Renal cortical epithelial cell (primary cell): ENCODE measurements at regions not wholly inside any gene's neighbourhood (a gene's known extent, or its start where the extent isn't known, plus 50 kb on each side); places are given as distances from the start of the nearest gene placed in this dataset.
"Not testable (repeated sequence)": the region's sequence is repeated elsewhere in the genome, so short reads cannot be mapped to it uniquely, and the experiment has no call there.

Source experiments
- DNase-seq: peaks from one replicate; pipeline ENCODE4 v3.0.0-alpha.2; 2011; ENCODE audit warnings: low read depth

DNA sequence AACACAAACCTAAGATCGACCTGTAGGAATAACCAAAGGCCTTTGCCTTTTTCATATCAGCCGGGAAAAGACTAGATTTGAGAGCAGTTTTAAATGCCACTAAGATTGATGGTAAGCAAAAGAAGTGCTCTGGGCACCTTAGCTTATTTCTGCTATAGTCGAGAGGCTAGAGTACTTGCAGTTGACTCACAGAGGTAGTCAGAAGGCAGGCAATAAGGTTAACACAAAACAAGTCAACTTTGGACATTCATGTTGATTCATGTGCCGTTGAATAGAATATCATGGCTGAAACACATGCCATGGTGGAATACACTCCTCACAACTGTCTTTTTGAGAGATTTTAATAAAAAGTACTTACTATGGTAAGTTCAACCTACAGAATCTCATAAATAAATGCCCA lies 507.6 kb downstream of the ZEB2 start:
- no peak for DNase-seq

DNA sequence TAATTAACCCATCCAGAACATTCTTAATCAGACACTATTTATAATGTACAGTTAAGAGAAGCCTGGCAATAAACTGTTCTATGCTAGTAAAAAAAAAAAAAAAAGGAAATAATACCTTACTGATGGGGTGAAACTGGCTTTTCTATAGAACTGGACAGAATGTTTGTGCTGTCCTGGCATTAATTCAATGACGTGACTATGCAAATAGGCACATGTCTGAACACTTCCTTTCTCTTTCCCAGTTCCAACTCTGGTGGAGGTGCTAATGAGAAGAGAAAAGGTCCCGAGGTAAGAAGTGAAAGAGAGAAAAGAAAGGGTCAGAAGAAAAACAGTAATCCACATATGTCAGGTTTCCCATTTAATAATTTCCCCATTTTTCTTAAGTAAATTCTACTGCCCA lies 508.4 kb downstream of the ZEB2 start:
- no peak for DNase-seq

DNA sequence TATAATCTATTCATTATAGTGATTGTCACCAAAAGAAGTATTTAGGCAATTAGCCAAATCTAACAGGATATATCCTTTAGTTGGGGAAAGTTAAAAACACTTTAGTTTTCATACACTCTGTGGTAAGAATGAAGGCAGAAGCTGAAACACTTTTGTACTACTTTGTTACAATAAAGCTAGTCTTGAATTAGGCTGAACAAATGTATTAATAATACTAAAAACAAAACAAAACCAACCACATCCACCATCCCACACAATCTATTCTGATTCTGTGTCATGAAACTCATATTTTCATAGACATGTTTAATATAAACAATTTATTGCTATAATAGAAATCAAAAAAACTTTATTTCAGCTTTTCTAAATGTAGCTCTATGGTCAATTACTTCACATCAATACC lies 508.8 kb downstream of the ZEB2 start:
- DNase-seq, result no peak

DNA sequence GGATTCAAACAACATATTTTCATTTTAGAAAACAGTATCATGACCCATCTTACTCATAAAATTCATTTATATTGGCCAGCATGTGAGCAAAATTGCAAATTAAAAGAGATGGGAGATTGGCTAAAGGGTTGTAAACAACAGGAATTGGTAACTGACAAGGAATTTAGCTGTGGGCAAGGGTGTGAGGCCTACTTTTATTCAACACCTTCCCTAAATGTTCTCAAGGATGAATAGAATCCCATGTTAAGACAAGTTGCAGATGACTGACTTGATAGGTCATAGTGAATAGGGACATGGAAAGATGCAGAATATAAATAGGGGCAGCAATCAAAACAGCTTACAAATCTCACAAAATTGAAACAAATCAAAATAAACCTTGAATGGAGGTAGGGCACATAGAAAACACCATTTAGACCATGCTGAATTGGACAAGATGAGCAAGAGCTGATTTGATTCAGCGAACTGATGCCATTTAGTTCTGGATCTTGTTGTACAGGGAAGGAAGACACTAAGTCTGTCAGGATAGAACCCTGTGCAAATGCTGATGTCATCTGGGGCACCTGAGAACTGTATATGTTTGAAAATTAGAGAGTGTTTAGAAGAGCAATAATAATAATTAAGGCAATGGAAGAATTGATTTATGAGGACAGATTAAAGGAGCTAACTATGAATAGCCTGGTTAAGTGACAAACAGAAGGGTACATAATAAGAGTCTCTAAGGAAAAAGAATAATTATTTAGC lies 509.7 kb downstream of the ZEB2 start:
- DNase-seq, result no peak

DNA sequence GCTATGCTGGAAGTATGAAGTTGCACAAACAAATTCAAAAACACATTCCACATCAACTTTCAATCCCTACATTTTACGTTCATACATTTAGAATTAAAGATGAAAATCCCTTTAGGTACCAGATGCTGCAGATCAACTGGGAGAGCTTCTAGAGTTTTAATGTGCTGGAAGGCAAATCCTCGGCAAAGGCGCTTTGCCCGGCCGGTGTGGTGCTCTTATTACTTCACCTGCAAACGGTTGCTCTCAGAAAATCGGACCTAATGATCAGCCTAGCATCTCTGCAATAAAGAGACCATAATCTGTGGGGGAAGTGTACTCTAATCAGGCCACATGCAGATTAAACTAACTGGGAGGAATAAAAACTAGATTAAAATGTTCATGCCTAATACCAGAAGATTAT lies 513.8 kb downstream of the ZEB2 start:
- no peak for DNase-seq

DNA sequence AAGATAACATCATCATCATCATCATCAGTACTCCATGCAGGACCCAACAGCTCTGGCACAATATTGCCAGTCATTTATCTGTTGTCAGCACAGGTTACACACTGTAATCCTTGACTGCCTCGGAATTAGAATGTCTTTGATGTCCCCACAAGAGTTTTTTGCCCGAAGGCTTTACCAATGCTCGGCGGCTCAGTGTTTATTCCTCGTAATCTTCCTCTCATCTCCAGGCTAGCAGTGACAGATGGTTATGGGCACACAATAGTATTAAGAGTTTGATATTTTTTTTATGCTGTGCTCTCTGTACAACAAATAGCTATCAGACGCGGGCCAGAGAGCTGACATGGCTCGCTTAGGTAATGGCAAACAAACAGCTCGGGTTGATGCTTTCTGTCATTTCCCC lies 515.2 kb downstream of the ZEB2 start:
- no peak for DNase-seq

DNA sequence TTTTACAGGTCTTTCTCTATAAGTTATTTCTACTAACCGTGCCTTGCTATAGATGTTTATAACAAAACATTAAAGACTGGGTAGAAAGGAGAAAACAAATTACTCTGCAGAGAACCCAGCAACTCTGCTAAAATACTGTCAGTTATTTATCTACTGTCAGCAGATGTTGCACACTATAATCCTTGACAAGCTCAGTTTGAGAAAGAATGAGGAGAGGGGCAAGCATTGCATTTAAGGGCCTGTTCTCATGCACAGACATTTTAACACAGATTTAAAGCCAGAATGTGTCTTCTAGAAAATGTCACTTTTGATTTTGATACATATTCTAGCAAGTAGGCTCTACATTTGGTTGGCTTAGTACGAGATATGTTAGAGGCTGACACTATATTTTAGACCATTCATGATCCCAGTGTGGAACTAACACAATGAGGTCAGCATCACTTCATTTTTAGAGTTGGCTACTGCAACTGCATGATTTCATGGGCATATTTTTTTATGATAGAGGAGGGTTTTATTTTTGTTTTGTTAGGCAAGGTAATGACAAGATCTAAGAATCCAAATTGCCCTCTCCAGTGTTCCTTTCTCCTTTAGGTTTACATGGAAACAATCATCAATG lies 516.4 kb downstream of the ZEB2 start:
- no peak for DNase-seq

DNA sequence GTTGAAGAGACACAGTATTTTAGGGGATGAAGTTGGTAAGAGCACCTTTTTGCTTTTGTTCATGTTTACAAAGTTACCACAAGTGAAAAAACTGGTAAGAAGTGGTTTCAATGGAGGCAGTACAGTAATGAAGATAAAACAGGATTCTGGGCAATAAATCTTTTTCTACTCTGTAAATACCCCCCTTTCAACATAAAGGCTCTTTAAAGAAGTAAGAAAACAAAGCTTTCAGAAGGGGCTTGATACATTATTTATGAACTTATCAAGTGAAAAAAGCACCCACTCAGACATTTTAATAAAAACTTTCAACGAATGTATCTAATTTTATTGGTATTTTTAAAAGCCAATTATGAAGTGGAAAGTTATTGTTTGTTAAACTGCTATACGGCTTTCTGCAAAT lies 522.9 kb downstream of the ZEB2 start:
- no peak for DNase-seq

DNA sequence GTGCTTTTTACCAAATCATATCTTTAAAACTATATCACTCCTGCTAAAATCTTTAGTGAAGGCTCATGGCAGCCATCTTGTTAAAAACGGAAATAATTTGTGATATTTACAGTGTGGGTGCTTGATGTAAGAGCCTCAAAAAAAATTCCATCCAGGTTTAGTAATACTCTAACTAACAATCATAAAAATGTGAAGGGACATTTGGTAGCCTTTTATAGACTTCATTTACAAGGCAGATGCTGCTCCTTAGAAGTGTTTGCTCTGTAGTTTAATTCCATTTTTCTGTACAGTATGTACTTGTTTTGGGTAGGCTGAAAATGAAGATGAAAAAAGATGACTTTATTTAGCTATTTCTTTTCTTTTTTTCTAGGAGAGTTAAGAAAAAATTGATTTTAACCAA lies 525.0 kb downstream of the ZEB2 start:
- DNase-seq, result no peak

DNA sequence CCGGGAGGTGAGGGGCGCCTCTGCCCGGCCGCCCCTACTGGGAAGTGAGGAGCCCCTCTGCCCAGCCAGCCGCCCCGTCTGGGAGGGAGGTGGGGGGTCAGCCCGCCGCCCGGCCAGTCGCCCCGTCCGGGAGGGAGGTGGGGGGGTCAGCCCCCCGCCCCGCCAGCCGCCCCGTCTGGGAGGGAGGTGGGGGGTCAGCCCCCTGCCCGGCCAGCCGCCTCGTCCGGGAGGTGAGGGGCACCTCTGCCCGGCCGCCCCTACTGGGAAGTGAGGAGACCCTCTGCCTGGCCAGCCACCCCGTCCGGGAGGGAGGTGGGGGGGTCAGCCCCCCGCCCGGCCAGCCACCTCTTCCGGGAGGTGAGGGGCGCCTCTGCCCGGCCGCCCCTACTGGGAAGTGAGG lies 528.3 kb downstream of the ZEB2 start:
- not testable (repeated sequence) for DNase-seq

DNA sequence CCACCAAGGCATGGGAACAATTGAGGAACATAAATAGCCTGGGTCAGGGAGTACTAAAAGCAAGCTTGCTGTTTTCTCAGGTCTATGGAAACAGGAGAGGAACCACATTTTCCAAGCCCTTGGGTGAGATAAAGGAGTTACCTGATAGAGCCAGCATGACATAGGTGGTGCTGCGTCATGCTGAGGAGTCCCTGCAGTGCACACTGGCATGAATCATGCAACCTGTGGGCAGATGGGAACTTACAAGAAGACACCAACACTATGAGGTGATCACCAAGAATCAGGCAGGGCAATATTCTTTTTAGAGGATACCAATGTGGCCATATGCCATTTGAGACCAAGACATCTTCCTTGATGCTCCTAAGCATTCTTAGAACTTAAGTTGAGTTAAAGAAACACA lies 531.8 kb downstream of the ZEB2 start:
- DNase-seq, result no peak

DNA sequence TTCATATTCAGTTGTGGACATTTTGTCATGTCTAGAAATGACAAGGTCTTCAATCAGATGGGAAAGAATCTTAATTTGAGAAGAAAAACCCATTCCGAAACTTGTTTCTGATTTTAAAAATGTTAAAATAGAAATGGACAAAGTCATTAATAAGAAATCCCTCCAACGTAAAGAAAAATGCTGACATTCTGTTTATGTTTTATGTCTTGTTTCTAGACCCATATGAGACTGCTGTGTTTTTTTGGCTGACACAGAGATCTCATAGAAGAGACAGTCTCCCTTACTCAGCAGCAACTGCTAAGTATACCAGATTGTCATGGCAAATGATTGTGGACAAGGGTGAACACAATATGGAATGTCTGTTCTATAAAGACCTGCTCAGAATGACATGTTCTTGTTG lies 538.5 kb downstream of the ZEB2 start:
- DNase-seq, result no peak

DNA sequence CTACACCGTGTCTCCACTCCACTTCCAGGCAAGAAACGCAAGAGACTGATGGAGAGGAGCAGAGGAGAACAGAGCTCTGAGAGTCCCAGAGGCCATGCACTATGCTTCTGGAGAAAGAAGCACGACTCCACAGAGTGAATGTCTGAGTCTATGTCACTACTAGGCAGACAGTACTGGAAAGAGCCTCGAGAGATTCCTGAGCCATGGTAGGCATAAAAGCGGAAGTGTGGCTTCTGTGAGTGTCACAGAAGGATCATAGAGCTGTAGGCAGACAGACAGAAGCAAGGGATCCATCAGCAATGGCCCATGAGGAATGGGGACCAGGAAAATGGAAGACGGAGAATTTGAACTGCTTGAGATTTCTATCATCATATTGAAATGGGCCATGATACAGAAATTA lies 542.6 kb downstream of the ZEB2 start:
- DNase-seq, result no peak

DNA sequence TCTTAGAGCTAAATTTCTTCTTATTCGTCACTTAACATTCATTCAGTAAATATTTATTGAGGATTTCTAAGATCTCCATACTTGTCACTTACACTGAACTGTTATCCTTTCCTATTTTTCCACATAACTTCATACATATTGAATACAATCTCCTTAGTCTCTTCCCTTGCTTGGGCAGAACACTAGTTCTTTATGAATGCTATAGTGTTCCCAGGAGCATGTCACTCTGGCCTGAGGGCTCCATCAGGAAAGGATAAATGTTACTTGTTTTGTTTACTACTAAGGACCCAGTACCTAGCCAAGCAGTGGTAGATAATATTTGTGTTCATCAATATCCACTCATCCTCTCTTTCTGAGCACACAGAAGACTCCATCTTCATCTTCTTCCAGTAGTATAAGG lies 544.7 kb downstream of the ZEB2 start:
- DNase-seq, result no peak

DNA sequence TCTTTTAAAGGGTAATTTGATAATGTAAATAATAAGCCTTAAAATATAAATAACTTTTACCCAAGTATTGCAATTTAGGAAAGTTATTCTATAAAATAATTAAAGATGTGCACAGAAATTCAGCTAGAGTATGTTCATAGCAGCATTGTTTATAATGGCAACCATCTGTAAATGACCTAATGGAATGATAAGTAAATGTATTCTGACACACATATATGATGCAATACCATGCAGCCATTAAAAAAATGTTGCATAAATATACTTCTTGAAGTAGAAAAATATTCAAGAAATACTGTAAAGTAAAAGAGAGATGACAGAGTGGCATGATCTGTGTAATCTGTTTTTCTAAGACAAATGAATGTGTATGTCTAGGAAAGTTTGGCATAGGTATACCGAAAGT lies 545.7 kb downstream of the ZEB2 start:
- no peak for DNase-seq

DNA sequence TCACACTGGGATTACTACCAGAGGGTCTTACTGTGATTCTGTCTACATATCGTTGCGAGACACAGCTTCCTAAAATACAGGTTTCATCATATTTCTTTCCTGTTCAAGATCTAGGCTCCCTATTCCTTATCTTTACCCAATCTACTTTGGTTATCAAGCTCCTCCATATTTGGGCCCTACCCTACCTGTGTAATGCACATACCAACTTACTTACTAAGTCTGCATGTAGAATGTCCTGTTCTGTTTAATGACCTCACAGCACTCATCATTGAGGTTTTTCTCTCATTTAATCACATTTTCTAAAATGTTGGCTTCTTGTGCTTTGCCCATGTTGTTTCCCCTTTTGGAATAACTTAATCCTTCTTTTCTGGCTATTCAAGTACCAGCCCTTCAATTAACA lies 551.1 kb downstream of the ZEB2 start:
- DNase-seq, result no peak

DNA sequence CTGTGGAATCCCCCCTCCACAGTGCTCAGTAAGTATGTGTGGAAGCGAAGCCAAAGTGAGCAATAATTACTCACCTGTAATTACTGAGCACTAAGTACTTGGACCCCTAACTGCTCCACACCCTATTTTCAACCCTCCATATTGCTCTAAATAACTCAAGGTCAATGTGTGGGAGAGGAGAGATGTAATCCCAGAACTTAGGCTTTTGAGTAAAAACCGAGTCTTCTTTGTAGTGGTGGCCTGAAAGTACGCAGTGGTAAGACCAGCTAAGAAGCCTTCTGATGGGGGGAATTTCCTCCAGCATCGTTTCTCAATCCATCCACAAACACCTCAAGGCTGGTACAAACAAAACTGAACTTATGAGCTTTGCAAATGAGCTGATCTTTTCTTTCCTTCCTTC lies 551.6 kb downstream of the ZEB2 start:
- DNase-seq, result no peak

DNA sequence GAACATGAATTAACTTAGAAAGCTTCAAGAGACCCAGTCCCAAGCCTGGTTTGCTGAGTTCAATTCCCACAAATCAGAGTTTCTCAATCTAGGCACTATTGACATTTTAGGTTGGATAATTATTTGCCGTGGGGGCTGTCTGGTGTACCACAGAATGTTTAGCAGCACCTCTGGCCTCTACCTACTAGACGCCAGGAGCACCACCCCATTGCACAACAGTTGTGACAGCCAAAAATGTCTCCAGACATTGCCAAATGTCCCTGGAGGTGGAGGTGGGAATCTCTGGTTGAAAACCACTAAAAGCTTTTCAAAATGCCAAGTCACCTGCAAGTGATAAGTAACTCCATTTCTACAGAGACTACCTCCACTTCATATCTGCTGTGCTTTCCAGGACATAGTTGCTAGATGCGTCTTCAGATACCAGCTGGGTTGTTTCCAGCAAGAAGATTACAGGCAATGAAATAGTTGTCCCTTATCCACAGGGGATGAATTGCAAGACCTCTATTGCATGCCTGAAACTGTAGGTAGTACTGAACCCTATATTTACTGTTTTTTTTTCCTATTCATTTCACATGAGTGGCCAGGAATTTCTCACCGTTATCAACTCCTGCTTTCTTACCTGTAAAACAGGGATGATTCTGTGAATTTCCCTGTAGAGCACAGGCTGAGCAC lies 554.3 kb downstream of the ZEB2 start:
- DNase-seq, result peak; percentile 1

DNA sequence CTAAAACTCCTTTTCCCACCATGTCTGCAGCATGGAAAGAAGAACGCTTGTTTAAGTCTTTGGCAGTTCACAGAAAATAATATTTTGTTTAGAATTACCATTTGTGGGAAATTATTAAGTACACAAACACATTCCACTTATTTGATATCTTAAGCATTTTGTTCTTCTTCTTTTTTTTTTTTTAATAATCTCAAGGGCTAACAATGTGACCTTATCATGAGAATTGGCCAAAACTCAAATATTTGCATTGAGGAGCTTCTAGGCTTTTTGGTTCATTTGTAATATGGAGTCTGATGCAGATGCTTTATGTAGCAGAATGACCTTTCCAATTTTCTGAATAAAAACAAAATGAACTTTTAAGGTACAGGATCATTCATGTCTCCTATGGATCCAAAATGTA lies 555.0 kb downstream of the ZEB2 start:
- DNase-seq, result no peak

DNA sequence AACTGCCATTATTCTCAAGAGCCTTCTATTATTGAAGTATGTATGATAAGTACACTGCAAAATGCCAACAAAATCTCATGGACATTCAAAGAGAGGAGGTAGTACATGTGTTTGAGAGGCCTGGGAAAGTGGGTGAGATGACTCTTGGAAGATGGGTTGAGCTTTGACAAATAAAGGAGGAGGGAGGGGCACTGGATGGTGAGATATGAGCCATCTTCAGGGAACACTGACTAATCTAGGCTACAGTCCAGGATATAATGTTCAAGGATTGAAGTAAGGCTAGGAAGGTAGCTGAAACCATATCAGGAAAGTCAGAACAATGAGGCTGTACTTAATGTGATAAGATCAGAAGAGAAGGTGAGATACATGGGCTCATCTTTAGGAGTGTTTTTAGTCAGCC lies 559.7 kb downstream of the ZEB2 start:
- no peak for DNase-seq

DNA sequence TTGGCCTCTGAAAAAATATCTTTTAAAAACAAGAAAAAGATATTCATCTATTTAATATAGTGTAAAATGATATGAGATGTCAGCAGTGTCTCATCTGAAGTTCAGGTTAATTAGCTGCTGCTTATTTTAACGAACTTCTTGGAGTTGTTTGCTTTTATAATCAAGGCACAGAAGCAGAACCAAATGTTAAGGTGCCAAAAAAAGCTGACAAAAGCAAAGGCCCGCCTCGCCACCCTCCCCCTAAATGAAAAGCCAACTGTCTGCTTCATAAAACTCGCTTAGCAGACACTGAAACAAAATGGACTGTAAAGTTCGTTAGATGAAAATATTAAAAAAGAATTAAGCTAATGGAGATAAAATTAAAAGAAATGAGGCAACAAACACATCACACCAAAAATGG lies 562.6 kb downstream of the ZEB2 start:
- no peak for DNase-seq

DNA sequence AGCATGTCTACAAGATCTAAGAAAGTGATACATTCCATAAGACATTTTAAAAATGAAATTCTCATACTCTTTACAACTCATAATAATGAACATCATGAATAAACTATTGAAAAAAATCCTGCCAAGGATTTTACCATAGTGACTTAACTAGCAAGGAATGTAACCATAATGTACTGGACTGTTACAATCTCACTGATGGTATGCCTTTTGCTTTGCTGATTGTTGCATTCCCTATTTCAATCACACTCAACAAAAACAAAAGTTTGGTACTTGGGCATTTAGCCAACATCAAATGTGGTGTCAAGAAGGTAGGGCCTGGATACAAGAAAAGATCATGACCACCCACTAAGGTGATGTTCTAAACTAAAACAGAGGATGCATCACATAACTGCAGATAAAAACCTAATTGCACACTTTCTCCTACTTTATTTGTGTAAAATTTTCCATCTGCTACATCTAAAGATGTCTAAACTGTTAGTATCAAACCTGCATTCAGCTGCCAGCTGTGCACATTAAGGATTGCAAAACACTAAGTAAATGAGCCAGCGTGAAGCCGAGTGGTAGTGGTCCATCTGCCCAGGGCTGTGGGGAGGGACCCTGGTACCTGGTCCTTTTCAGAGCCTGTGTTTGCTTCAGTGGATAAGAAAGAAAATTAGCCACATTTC lies 564.4 kb downstream of the ZEB2 start:
- peak; percentile 81 for DNase-seq

DNA sequence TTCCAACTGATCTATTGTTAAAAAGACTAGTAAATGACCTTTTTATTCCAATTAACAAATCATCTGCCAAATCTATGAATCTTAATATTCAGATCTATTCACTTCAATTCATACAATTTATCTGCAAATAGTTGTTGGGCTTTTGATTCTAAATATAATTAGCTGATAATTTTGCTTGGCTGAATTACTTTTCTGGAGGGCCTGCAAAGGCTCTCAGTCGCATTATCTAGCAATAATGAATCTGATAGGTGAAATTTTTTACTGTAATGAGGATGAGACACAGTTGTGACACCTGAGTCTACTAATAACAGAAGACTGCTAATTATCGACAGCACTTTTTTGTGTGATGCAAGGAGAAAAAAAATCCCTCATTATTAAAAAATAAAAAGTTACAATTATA lies 565.1 kb downstream of the ZEB2 start:
- no peak for DNase-seq
